ENCODE measurements at regions not wholly inside any gene's neighbourhood (a gene's known extent, or its start where the extent isn't known, plus 50 kb on each side); places are given as distances from the start of the nearest gene placed in this dataset.
A peak's percentile ranks its signal among the peaks of the same experiment; 100 is the strongest.

- peaks cover 5% of the 10 kb centered on the region; the same call in 1 of the 2 replicates for H3K9me3 ChIP-seq (ENCODE audit: insufficient read depth, low read depth, low read length)
- no peak overlapping the region for H3K4me2 ChIP-seq (ENCODE audit: low read depth, low read length, poor library complexity, severe bottlenecking)
- TF ChIP-seq EZH2phosphoT487 (IDR thresholded peaks at IDR 0.05; ENCODE audit: borderline replicate concordance) = no peak
- TF ChIP-seq CTCF (conservative IDR thresholded peaks at IDR 0.05; ENCODE audit: low read length) = no peak
These were observed 748.8 kb downstream of the NR4A2 start for GRCh38 chr2:155583674-155584195.

GRCh38 chr2:155574941-155575340, 757.6 kb downstream of the NR4A2 start:
- H3K36me3 ChIP-seq (ENCODE audit: insufficient read depth, low read length) = no peaks in the 10 kb centered on the region
- no peak overlapping the region for H3K9ac ChIP-seq (ENCODE audit: low read depth, low read length, poor library complexity, severe bottlenecking)
- TF ChIP-seq EZH2phosphoT487 (IDR thresholded peaks at IDR 0.05; ENCODE audit: borderline replicate concordance) (no peak), CTCF (conservative IDR thresholded peaks at IDR 0.05; ENCODE audit: low read length) (no peak)
- H3K4me3 ChIP-seq (ENCODE audit: low read length, poor library complexity, severe bottlenecking) = no peak overlapping the region
- no peaks in the 10 kb centered on the region for H3F3A ChIP-seq (ENCODE audit: low read depth)
- H3K79me2 ChIP-seq (ENCODE audit: insufficient read depth, low read length) = no peaks in the 10 kb centered on the region
- no peak overlapping the region for H3K4me2 ChIP-seq (ENCODE audit: low read depth, low read length, poor library complexity, severe bottlenecking)
- H3K9me2 ChIP-seq (replicated peaks; ENCODE audit: low read depth, low read length) = no peaks in the 10 kb centered on the region
- H4K20me1 ChIP-seq (ENCODE audit: insufficient read depth, low read length, poor library complexity, severe bottlenecking) = no peaks in the 10 kb centered on the region
- H3K9me3 ChIP-seq (ENCODE audit: insufficient read depth, low read depth, low read length) = no peaks in the 10 kb centered on the region
- no peaks in the 10 kb centered on the region for H3K4me1 ChIP-seq (ENCODE audit: insufficient read depth, low read length, poor library complexity, severe bottlenecking)
- H3K27me3 ChIP-seq (ENCODE audit: insufficient read depth, low read length, poor library complexity, severe bottlenecking) = no peaks in the 10 kb centered on the region
- H2AFZ ChIP-seq (ENCODE audit: low read length) = no peak overlapping the region

More at GRCh38 chr2:155583674-155584195, 748.8 kb downstream of the NR4A2 start:
- Histone ChIP-seq H3K9me2 (replicated peaks; ENCODE audit: low read depth, low read length) (no peaks in the 10 kb centered on the region), H4K20me1 (ENCODE audit: insufficient read depth, low read length, poor library complexity, severe bottlenecking) (no peaks in the 10 kb centered on the region), H2AFZ (ENCODE audit: low read length) (no peak overlapping the region), H3F3A (ENCODE audit: low read depth) (no peaks in the 10 kb centered on the region), H3K36me3 (ENCODE audit: insufficient read depth, low read length) (no peaks in the 10 kb centered on the region), H3K4me1 (ENCODE audit: insufficient read depth, low read length, poor library complexity, severe bottlenecking) (no peaks in the 10 kb centered on the region), H3K9ac (ENCODE audit: low read depth, low read length, poor library complexity, severe bottlenecking) (no peak overlapping the region), H3K4me3 (ENCODE audit: low read length, poor library complexity, severe bottlenecking) (no peak overlapping the region), H3K79me2 (ENCODE audit: insufficient read depth, low read length) (no peaks in the 10 kb centered on the region), H3K27me3 (ENCODE audit: insufficient read depth, low read length, poor library complexity, severe bottlenecking) (no peaks in the 10 kb centered on the region)

GRCh38 chr2:155547571-155547970, 785.0 kb downstream of the NR4A2 start:
- H3K36me3 ChIP-seq (ENCODE audit: insufficient read depth, low read length) = no peaks in the 10 kb centered on the region
- H3K27me3 ChIP-seq (ENCODE audit: insufficient read depth, low read length, poor library complexity, severe bottlenecking) = no peaks in the 10 kb centered on the region
- peak overlapping the region; percentile 93 for H2AFZ ChIP-seq (ENCODE audit: low read length)
- H3K79me2 ChIP-seq (ENCODE audit: insufficient read depth, low read length) = no peaks in the 10 kb centered on the region
- peak overlapping the region; percentile 59 for H3K4me3 ChIP-seq (ENCODE audit: low read length, poor library complexity, severe bottlenecking)
- no peaks in the 10 kb centered on the region for H3K9me3 ChIP-seq (ENCODE audit: insufficient read depth, low read depth, low read length)
- no peaks in the 10 kb centered on the region for H4K20me1 ChIP-seq (ENCODE audit: insufficient read depth, low read length, poor library complexity, severe bottlenecking)
- H3F3A ChIP-seq (ENCODE audit: low read depth) = no peaks in the 10 kb centered on the region
- peaks cover 6% of the 10 kb centered on the region for H3K4me1 ChIP-seq (ENCODE audit: insufficient read depth, low read length, poor library complexity, severe bottlenecking)
- no peak overlapping the region for H3K9ac ChIP-seq (ENCODE audit: low read depth, low read length, poor library complexity, severe bottlenecking)
- H3K9me2 ChIP-seq (replicated peaks; ENCODE audit: low read depth, low read length) = no peaks in the 10 kb centered on the region
- H3K4me2 ChIP-seq (ENCODE audit: low read depth, low read length, poor library complexity, severe bottlenecking) = peak overlapping the region; percentile 73
- TF ChIP-seq EZH2phosphoT487 (IDR thresholded peaks at IDR 0.05; ENCODE audit: borderline replicate concordance) (no peak), CTCF (conservative IDR thresholded peaks at IDR 0.05; ENCODE audit: low read length) (no peak)
